ENCODE measurements at regions not wholly inside any gene's neighbourhood (a gene's known extent, or its start where the extent isn't known, plus 50 kb on each side); places are given as distances from the start of the nearest gene placed in this dataset.
"Not testable (repeated sequence)": the region's sequence is repeated elsewhere in the genome, so short reads cannot be mapped to it uniquely, and the experiment has no call there.

DNA sequence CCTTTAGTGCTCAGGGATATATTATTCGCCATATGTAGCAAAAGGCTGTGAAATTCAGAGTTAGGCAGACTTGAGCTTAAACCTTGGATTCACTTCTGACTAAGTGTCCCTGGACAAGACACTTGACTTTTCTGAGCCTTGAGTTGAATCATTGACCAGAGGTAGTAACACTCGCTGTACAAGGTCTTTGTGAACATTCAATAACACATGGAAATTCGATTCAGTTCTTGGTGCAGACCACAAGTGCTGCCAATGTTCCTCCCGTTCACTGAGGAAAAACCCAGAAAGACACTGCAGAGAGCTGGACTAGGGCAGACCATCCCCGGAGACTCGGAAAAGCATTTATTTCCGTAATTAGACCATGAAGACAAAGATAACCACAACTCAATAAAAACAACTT lies 901.4 kb downstream of the AACS start:
- DNase-seq (ENCODE audit: low read depth in 2 of 2, low spot score in 1 of 2): no peak

DNA sequence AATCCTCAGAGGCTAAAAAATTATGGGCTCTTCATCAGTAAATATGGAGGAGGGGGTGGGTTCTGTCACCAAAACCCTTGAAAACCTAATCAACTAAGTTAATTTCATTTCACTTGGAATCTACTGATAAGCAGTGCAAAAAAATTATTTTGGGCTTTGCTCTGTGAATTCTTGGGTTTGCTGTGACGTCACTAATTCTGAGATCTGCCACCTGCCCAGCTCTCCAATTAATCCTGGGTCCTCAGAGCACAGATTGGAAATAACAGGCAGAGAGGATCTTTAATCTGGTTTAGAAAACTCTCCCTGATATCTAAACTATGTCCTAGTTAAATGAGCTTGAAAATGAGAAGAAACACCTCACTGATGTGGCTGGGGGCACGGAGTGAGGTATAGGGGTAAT lies 903.2 kb downstream of the AACS start:
- DNase-seq (ENCODE audit: low read depth in 2 of 2, low spot score in 1 of 2): no peak

DNA sequence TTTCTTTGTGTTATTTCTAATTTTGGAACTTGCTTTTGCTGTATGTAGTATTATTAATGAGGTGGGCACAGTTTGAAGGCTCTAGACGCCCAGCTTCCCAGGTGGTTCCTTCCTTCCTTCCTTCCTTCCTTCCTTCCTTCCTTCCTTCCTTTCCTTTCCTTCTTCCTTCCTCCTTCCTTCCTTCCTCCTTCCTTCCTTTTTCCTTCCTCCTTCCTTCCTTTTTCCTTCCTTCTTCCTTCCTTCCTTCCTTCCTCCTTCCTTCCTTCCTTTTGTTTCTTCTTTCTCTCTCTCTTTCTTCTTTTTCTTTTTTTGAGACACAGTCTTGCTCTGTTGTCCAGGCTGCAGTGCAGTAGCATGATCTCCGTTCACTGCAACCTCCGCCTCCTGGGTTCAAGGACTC lies 906.7 kb downstream of the AACS start:
- no peak for DNase-seq (ENCODE audit: low read depth in 2 of 2, low spot score in 1 of 2)

DNA sequence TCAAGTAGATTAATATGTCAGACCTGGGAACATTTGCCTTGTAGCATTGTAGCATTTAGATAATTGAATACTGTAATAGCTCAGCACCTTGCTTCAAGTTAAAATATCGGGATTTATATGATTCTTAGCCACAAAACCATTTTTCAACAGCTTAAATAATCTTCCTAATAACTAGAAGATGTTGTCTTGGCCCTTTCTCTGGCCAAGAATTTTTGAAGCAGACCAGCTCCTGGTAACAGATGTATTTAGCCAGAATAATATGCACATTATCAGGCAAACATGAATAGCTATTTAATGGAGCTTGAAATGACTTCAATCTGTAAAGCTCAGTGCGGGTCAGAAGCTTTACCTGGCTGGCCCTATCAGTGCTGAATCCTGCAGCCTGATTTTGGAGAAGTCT lies 913.1 kb downstream of the AACS start:
- DNase-seq (ENCODE audit: low read depth in 2 of 2, low spot score in 1 of 2): no peak

DNA sequence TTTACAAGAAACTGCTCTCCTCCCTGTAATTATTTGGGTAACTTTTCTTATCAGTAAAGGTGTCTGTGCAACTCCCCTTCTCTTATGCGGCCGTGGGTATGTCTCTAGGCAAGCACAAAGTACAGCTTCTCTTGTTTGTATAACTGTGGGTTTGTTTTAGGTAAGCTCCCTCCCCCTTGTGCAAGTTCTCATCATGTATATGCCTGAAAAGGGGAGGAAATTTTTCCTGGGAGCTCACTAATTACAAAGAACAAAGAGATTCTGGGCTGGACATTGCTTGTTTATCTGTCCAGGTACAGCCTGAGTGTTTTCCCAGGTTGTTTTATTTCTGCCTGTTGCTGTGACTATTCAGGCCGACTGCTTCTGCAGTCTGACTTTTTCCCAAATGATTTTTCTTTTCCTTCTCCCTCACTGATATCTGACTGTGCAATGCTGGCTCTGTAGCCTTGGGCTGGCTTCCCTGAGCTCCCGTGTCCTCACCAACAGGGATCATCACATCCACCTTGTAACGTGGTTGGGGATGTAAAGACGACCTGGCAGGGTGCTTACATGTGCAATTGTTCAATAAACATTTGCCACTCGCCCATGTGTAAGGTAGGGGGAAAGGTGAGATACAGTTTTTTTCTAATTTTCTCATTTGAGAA lies 916.5 kb downstream of the AACS start:
- no peak for DNase-seq (ENCODE audit: low read depth in 2 of 2, low spot score in 1 of 2)

DNA sequence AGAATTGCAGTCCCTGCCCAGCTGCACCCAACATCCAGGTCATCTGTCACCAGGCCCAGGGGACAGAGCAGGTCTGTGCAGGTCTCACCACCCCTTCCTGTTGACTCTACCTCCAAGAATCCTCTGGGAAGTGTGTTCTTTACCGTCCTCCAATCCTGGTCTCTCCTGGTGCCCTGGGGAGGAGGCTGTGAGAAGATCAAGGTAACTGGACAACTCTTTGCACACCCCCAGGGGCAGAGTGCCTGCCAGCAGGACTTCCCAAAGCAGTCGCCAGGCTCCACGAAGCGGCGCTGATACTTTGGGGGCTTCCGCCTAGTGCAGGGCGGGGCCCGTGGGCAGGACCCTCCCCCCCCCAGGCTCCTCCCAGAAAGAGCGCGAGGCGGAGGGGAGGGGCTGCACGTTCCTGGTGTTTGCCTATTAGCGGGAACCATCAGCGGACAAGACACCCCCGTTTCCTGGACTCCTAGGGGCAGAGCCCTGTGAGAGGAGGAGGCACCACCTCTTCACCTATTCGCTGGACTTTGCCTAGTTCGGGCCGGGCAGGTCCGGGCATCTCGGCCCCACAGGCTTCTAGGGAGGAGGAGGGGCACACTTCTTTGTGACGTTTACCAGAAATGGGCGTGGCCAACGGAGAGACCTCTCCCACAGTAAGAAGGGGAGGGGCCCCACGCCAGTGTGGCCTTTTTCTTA lies 918.0 kb downstream of the AACS start:
- no peak for DNase-seq (ENCODE audit: low read depth in 2 of 2, low spot score in 1 of 2)

DNA sequence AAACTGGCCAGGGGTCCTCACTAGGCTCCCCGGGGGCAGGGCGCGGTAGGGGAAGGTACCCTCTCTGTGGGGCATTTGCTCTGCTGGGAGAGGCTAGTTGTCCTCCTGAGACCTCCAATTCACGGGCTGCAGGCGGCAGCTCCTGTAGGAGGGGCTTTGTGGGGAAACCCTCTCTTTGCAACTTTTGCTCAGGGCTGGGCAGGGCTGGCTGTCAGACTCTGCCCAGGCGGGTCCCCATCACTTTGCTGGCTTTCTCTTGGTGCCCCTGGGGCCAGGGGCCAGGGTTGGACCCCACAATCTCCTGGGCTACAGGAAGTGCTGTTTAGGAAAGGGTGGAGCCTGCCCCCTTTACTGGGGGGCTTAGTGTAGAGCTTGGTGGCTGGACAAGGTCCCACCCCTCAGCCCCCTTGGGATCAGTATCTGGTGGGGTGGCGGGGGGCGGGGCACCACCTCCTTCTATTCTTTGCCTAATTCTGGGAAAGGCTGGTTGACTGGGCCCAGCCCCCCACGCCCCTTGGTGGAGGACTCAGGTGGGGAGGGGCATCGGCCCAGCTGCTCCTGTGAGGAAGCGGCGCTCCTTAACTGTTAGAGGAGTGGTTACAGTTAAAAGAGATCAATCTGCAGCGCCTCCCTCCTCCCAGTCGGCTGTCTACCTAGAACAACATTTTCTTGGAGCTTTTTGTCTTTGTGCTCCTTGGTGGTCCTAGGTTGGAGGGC lies 918.7 kb downstream of the AACS start:
- no peak for DNase-seq (ENCODE audit: low read depth in 2 of 2, low spot score in 1 of 2)

DNA sequence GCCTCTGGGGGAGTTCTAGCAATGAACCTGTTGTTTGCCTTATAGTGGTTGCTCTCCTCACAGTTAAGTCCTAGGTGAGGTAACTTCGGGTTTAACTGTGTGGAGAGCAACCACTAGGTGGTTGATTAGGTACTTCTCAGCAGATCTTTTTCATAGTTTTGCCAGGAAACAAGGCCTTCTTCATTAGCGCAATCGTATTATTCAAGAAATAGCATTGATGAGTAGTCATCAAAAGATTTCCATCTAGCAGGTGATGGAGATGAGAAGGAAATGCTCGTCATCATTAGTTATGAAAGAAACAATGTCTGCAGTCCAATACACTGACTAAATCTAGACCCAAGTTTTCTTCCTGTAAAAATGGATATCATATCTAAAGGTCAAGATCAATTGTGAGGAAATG lies 923.3 kb downstream of the AACS start:
- DNase-seq (ENCODE audit: low read depth in 2 of 2, low spot score in 1 of 2): no peak

DNA sequence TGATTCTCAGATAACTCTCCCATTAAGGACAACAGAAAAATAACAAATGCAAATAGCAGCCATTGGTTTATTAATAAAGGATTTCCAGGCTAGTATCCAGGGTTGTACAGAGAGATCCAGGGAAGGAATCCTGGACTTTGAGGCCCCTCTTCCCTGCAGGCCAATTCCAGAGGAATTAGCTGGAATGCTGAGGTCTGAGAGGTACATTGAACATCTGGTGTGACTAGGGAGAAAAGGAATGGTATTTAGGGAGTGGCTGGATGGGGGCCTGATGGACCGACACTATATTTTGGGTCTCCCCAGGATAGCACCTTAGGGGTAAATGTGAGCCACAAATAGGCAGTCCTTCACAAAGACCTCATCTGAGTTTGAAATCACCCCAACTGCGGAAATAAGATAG lies 924.5 kb downstream of the AACS start:
- no peak for DNase-seq (ENCODE audit: low read depth in 2 of 2, low spot score in 1 of 2)

DNA sequence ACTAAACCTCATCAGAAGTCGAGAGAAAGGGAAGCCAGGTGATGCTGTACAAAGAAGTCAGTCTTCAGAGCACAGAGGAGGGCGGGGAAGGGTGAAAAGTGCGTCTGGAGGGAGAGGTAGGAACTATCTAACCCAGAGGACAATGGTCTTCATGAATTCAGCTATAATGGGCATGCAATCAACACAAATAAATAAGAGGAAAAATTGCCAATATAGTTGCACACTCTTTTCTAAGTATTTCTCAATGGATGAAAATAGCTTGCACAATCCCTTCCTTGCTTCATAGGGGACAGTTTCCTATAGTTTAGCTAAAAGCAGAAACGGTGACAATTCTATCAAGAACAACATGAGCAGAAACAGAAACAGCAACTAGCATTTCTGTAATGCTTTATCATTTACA lies 931.2 kb downstream of the AACS start:
- no peak for DNase-seq (ENCODE audit: low read depth in 2 of 2, low spot score in 1 of 2)

DNA sequence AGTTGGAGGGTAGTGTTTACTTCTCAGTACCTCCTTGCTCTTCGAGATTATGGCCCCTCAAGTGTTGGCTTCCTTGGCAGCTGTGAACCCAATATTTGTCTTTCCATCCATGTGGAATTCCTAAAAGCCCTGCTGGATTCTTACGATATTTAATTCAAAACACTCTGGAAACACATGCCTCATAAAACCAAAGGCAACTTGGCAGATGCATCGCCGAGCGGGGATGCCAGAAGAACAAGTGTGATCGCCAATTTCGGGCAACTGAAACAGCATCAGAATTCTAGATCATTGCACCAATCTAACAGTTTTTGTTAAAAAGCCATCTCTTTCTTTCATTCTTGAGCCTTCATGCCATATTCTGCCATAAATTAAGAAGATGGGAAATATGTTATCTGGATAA lies 934.4 kb downstream of the AACS start:
- DNase-seq (ENCODE audit: low read depth in 2 of 2, low spot score in 1 of 2): no peak

DNA sequence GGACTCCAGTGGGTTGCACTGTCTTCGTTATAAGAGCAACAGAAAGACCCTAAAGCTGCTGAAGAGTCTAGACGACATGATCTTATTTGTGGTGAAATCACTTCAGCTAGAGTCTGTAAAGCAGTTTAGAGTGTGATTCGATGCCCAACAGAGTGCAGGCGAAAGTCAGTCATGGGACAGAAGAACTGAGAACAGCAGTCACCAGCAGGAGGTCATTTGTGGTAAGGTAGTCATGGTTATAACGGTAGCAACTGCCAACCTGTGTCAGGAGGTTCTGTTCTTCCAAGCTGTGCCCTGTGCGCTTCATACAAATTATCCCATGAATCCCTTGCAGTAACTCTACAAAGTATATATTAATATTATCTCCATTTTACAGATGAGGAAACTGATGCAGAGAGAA lies 954.1 kb downstream of the AACS start:
- DNase-seq (ENCODE audit: low read depth in 2 of 2, low spot score in 1 of 2): no peak

DNA sequence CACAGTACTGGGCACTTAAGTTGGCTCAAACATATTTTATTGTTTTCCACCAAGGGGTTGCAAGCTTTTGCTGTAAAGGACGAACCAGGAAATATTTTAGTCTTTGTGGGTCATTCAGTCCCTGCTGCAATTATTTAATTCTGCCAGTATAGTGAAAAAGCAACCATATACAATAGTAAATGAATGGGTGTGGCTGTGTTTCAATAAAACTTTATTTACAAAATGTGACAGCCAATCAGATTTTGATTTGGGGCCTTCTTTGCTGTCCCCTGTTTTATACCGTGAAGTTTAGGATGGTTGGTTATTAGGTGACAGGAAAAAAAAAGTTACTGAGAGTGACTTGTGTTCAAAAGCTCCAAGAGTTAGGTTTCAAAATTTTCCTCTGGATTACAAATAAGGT lies 956.4 kb downstream of the AACS start:
- no peak for DNase-seq (ENCODE audit: low read depth in 2 of 2, low spot score in 1 of 2)

DNA sequence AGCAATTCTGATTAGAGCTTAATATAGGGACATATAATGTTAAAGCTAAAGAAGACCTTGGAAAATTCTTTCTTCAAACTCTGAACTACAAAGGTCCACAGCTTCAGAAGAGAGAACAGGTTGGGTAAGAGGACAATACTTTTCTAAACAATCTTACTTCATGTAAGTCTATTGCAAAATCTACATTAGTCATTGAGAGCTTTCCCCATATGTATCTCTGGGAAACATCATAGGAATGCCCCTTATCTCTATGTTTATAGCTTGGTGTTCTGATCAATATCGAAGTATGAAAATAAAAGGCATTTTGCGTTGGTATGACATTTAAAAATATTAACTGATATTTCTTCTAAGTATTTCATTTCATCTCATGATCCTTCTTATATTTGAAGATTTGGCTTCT lies 962.6 kb downstream of the AACS start:
- DNase-seq (ENCODE audit: low read depth in 2 of 2, low spot score in 1 of 2): no peak

DNA sequence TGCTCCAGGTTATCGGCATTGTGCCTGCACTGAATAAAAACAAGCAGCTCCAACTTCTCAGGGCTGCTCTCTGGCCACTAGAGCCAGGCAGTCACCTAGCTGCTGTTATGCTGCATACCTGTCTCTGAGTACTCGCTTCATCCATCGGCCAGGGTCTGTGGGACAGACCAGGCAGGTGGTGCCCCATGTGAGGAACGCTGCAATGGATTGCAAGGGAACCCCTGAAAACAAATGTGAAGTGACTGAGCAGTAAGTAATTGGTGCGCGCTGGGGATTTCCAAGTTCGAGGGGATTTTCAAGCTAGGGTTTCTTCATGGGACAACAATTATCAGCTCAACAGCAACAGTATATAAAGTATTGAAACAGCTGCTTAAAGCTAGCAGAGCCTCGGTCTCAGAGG lies 965.3 kb downstream of the AACS start:
- no peak for DNase-seq (ENCODE audit: low read depth in 2 of 2, low spot score in 1 of 2)

DNA sequence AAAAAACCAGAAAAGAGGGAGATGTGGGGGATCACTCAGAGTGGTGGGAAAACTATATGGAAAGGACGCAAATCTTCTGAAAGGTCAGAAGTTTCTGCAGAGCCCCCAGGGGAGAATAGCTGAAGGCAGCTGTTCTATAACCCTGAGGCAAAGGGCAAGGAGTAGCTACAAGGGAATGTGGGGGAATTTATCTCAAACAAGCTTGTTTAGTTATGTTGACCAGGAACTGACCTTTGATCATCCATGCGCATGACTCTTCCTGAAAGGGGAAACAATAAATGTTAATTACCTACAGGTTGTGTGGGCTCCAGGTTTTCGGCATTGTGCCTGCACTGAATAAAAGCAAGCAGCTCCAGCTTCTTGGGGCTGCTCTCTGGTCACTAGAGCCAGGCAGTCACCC lies 968.5 kb downstream of the AACS start:
- DNase-seq (ENCODE audit: low read depth in 2 of 2, low spot score in 1 of 2): no peak

DNA sequence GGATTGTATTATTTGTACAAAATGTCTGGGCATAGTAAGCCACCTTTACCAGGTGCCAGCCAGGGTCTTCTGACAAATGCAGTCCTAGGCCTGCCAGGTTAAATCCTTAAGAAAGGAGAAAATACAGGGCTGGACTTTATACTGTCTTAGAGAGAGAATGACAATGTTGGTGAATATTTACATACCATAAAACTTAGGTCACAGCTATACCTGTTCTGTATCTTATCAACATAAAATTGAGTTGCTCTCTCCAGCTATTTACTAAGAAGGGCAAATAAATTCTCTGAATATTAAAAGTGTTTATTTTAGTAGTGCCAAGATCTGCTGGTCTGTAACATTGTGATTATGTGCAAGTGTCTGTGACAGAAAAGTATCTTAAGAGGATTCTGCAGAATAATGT lies 971.1 kb downstream of the AACS start:
- no peak for DNase-seq (ENCODE audit: low read depth in 2 of 2, low spot score in 1 of 2)

DNA sequence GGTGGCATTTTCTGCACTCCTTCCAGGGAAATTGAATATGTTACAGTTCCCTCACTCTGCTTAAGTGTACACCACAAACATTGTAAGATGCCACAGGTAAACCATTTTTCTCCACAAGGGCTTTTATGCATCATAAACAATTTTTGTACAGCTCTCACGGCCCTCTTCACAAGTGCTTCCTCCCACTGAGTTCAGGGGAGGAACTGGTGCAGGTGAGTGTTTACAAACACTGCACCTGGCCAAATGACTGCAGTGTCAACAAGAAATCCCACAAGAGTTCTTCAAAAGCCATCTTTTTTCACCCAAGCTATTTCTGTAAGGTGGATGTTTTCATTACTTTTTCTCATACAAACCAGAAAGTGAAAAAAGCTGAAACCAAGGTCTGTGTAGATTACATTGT lies 973.2 kb downstream of the AACS start:
- no peak for DNase-seq (ENCODE audit: low read depth in 2 of 2, low spot score in 1 of 2)

DNA sequence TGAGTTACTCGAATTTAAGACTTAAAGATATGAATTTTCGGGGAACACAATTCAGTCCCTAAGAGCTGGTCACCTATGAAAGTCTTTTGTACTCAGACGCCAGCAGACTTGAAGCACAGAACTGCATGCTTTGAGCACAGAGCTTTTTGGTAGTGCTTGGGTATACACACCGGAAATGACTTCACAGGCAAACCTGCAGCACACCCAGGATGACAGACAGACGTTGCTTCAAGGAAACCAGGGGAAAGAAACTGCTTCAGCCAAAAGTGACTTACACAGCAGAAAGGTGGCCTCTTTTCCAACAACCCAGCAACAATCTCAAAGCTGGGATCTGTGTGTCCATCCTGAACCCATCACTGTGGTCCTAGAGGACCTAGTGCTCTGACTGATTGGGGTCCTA lies 975.1 kb downstream of the AACS start:
- no peak for DNase-seq (ENCODE audit: low read depth in 2 of 2, low spot score in 1 of 2)

DNA sequence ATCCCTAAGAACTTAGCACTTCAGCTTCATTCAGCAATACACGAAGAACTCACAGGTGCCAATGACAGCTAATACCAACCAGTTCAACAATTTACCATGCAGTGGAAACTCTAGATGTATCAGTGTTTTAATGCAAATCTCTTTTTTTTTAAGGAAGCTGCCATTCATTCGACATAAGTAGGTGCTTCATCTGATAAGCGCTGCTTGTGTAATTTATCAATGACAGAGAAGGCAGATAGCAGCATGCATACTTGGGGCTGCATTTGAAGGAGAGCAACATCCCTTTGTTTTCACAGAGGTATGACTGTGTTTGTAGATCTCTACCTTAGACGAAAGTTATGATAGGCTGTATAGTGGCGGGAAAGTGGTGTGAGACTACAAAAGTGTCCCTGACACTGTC lies 977.1 kb downstream of the AACS start:
- no peak for DNase-seq (ENCODE audit: low read depth in 2 of 2, low spot score in 1 of 2)

DNA sequence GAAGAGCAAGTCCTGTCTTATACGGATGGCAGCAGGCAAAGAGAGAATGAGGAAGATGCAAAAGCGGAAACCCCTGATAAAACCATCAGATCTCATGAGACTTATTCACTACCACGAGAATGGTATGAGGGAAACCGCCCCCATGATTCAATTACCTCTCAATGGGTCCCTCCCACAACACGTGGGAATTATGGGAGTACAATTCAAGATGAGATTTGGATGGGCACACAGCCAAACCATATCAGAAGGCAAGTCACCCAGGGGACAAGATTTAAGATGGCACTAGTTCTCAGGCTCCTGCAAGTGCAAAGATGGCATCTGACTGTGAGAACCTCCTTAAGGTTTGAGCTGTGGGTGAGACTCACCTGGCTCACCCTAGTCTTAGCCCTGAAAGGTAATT lies 984.3 kb downstream of the AACS start:
- not testable (repeated sequence) for DNase-seq (ENCODE audit: low read depth in 2 of 2, low spot score in 1 of 2)

DNA sequence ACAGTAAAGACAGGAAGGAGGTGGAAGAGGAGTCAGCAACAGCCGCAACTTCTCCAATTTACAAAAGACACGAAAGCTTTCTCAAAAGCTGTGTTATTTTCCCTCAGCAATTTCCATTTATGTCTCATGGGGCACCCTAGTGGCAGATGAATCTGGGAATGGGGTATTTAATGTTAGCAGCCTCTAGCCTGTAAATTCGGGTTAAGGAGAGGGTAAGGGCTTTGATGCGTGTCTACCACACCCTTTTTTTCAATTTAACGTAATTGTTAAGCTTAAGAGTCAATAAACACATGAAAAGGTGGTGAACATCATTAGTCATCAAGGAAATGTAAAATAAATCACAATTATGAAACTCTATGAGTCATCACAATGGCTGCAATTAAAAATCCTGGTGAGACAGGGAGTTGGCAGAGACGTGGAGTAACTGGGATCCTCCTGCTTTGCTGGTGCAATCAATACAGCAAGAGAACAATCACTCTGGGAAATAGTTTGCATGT lies 986.4 kb downstream of the AACS start:
- DNase-seq (ENCODE audit: low read depth in 2 of 2, low spot score in 1 of 2): no peak

DNA sequence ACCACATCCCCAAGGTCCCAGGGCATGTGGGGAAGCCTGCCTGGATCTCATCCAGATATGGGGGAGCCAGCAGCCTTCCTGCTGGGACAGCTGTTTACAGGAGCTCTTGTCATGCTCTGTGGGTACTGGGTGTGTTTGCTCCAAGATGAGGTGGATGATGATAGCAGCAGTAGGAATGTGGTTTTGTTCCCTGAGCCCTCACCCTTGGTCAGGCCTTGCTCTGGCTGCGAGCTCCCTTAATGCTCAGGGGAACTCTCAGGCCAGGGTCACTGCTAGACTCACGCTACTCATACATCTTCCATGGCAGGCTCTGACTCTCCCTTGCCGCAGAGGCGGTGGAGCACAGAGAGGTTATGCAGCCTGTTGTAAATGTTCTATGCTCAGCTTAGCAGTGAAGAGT lies 990.3 kb downstream of the AACS start:
- DNase-seq (ENCODE audit: low read depth in 2 of 2, low spot score in 1 of 2): no peak

All from stimulated activated CD8-positive, alpha-beta memory T cell treated with anti-CD3 and anti-CD28 coated beads, Interleukin-4, amount 100 ng/mL, for 1 hour (primary cell).